Liver (tissue), 3 donors: ENCODE measurements at regions not wholly inside any gene's neighbourhood (a gene's known extent, or its start where the extent isn't known, plus 50 kb on each side); places are given as distances from the start of the nearest gene placed in this dataset.

Experiments
- CTCF ChIP-seq: fragments of 150-350 bp; IDR thresholded peaks from 2 replicates; pipeline ENCODE4 v1.5.1; 2017; ENCODE audit warnings: improper control_type of control experiment, low read depth, low read length; ENCODE audit not compliant: missing input control
- RAD21 ChIP-seq, 2 donors: IDR thresholded peaks; 2 replicates each; pipeline ENCODE4 v1.6.1; 2016; ENCODE audit warnings: antibody characterized with exemption in 2 of 2, mild to moderate bottlenecking in 2 of 2
- RXRA ChIP-seq, 2 donors: IDR thresholded peaks; 2 replicates each; pipeline ENCODE4 v1.6.1; 2017 to 2018; ENCODE audit warnings: antibody characterized with exemption in 2 of 2, mild to moderate bottlenecking in 1 of 2
- donor health status: healthy.
- donor health status: healthy.

DNA sequence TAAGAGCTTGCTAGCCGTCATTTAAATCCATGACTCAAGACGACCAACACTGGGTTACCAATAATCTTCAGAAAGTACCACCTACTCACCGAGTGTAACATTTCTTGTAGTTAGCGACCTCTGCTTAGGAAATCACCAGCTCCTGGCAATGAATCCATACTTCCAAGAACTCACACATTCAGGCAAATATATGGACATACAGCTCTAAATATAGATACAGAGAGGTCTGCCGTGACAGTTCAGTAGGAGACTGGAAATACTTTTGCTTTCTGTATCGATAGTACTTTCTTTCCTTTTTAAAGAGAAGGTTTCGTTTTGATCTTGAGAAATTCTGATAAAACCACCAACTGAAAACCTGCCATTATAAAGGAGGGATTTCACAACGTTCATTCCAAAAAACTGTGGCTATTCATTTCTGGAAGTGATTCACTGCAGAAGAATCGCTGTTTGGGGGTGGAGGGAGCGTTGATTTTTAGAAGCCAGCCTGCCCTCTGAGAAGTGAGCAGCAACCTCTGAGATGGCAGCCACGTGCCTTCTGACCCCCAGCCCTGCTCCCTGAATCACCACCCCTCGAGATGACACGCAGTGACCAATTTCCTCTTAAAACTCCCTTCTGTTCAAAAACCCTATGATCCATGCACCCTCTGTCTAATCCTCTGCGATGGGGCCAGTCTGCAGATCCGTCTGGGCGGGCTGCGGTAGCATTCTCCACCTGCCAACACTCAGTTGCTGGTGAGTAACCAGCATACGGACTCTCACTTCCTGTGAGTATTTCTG is 179.0 kb upstream of the KLF14 start:
- TF ChIP-seq RXRA (IDR thresholded peaks at IDR 0.05) (no peak), RAD21 (IDR thresholded peaks at IDR 0.05) (no peak), CTCF (no peak)
